Occipital lobe (tissue), 1 donor: ENCODE measurements at regions not wholly inside any gene's neighbourhood (a gene's known extent, or its start where the extent isn't known, plus 50 kb on each side); places are given as distances from the start of the nearest gene placed in this dataset.
"Not testable (repeated sequence)": the region's sequence is repeated elsewhere in the genome, so short reads cannot be mapped to it uniquely, and the experiment has no call there.

Source experiments
- DNase-seq: peaks from one replicate; lab custom pipeline; 2025; lab: John Stamatoyannopoulos, UW

DNA sequence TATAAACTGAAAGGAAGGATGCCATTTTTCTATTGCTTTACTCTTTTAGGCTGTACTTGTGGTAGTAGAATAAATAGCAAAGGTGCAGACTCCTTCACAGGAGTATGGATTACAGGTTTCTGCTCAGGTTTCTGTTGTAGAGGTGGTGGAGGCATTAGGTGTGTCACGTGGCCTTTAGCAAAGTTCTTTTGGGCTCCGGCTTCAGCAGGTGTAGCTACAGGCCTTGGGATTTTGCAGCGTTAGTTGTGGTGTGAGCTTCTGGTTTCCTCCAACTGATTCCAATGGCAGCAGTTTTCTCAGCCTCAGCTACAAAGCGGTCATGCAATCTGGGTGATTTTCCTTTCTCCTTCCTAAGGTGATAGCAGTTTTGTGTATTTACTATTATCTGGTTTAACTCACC lies 255.8 kb upstream of the GK2 start:
- DNase-seq: no peak

DNA sequence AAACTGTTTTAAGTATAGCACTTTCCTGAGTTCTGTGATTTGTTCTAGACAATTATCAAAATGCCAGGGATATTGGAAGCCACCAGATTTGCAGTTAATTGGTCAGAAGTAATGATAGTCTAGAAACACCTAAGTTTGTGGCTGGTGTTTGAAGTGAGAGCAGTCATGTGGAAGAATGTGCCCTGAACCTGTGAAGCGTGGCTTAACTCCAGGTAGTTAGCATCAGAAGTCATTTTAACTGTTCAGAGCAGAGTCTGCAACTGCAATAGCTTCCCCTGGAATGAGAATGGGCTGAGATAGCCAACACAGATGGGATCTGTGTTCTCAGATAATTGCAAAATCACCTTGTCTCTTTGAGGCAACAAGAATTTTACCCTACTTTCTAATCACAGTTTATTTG lies 255.1 kb upstream of the GK2 start:
- DNase-seq: no peak

DNA sequence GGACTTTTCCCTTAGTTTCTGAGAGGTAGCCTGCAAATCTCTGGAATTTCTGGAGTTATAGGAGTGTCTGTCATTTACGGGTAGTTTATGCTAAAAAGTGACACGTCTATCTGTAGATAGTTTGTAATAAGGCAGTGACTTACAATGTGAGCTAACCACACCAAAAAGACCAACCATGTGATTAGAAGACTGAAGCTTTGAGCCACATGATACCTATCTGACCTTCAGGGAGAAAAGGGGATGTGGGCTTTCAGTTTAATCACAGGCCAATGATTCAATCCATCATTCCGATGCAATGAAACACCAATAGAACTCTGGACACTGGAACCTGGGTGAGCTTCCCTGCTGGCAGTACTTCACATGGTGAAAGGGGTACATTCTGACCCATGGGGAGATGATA lies 254.6 kb upstream of the GK2 start:
- DNase-seq: no peak

DNA sequence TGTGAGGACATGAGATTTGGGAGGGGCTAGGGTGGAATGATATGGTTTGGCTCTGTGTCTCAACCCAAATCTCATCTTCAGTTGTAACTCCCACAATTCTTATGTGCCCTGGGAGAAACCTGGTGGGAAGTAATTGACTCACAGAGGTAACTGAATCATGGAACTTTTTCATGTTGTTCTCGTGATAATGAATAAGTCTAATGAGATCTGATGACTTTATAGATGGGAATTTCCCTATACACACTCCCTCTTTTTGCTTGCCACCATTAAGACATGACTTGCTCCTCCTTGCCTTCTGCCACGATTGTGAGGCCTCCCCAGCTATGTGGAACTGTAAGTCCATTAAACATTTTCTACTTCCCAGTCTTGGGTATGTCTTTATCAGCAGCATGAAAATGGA lies 253.2 kb upstream of the GK2 start:
- DNase-seq: no peak

DNA sequence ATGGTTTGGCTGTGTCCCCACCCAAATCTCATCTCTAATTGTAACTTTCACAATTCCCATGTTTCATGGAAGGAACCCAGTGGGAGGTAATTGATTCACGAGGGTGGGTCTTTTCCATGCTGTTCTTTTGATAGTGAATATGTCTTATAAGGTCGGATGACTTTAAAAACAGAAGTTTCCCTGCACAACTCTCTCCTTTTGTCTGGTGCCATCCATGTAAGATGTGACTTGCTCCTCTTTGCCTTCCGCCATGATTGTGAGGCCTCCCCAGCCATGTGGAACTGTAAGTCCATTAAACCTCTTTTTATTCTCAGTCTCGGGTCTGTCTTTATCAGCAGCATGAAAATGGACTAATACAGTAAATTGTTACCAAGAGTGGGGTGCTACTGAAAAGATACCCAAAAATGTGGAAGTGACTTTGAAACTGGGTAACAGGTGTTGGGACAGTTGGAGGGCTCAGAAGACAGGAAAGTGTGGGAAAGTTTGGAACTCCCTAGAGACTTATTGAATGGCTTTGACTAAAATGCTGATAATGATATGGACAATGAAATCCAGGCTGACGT lies 251.4 kb upstream of the GK2 start:
- DNase-seq: not testable (repeated sequence)

DNA sequence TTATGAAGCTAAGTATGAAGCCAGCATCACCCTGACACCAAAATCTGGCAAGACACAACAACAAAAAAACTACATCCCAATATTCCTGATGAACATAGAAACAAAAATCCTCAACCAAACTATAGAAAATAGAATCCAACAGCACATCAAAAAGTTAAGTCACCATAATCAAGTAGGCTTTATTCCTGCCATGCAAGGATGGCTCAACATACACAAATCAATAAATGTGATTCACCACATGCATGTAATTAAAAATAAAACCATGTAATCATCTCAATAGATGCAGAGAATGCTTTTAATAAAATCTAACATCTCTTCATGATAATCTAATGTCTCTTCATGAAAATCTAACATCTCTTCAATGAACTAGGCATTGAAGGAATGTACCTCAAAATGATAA lies 249.4 kb upstream of the GK2 start:
- DNase-seq: no peak

DNA sequence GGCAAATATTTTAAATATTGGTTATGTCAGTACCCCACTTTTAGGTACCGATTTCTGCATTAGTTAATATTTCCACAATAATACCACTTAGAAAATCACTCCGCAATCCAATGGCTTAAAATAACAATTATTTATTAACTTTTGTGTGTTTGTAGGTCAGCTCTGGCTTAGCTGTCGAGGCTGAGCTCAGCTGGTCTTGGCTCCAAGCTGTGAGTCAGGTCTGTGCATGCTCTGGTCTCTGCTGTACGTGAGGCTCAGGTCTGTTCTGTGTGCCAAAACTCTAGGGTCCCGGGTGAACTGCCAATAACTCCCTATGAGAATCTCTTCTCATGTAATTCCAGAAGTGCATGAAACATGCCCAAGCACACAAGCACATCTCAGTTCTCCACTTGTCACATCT lies 245.8 kb upstream of the GK2 start:
- no peak for DNase-seq

DNA sequence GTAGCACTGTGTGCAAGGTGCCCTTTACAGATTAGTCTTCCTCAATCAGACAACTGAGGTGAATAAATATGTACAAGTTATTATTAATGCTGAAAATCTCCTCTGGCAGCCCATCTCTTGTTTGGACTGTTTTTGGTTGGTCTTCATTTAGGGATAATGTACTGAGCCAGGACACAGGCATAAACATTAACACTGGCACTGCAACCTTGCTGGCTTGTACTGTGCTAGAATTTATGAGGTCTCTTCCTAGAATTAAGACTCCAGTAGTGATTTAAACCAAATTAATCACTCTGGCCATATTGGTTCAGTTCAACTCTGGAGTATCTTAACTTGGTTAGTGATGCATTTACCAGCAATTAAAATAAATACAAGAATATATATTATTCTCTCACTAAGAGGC lies 244.7 kb upstream of the GK2 start:
- no peak for DNase-seq

DNA sequence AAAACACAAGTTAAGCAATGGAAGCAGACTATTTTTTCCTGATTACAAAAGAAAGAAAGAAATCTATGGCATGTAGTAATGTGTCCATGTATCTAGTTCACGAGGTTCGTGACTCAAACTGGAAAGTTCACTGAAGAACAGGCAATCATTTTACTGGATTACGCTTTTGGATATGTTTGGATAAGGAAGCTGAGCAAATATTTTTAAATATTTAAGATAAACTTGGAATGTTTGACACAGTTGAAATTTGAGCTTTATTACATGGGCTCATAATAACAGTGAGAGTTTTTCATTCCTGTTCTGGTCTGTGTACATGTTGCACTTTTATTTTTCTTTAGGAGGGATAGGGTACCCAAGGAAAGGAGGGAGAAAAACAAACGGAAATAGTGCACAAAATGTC lies 244.2 kb upstream of the GK2 start:
- no peak for DNase-seq

DNA sequence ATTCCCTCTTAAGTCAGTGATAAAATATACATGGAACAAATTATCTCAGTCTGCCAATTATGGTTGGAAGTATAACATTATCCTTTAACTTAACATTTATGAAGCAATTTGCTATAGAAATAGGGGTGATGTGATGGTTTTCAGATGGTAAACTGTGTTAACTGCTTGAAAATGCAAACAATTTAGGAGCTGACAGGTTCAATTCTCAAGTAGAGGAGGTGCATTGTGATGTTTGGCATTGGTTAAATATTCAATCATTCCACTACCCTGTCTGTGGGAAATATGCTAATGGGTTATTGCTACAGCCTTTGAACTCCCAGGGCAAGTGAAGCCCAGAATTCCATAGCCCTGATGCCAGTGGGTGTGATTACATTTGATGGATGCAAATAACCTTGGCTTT lies 243.4 kb upstream of the GK2 start:
- DNase-seq: no peak

DNA sequence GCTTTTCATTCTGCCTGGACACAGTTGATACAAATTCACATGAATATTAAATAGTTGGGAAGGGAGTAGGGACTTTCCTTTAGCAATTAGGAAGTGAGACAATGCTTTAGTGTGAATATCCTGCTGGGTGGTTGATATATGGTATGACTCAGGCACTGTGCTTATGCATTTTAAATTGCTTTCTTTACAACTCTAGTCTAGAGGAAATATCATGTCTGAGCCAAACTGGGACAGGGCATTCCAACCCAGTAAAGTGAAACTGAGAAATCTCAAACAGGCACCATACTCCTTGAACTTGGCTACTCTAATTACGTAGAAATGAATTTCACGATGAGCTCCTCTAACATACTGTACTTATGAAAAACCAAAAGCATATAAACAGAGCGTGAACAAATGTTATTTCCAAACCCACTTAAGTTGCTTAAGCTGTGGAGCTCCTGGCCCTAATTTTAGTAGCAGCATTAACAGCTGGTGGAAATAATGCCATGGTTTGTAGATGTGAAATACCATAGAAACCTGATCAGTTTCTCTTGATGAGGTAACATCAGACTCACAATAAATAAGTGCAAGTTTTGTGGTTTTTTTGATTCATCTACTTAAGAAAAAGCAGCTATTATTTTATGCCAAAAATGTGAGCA lies 242.9 kb upstream of the GK2 start:
- no peak for DNase-seq

DNA sequence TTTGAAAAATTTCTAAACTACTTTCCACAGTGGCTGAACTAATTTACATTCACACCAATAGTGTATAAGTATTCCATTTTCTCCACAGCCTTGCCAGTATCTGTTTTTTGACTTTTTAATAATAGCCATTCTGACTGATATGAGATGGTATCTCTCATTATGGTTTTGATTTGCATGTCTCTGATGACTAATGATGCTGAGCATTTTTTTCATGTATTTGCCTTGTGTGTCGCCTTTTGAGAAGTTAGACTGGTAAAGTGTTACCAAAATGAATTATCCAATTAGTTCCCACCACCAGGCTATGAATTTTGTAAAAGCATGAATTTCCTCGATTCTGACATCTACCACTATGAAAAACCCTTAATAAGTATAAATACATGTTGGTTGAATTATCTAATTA lies 242.2 kb upstream of the GK2 start:
- no peak for DNase-seq

DNA sequence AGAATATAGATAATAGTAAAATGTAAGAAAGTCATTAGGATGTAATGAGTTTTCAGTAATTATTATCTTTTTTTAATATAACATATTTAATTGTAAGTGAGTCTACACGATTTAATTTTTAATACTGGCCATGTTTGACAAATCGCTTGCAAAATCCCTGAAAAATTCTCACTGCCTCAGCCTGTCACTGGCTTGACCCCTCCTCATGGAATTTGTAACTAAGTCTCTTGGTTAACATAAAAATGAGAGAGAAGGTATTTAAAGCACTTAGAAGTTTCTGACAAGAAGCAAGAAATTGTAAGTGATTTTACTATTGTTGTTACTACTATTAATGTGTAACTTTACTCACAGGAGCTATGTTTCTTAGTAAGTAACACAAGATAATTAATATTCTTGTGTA lies 237.9 kb upstream of the GK2 start:
- no peak for DNase-seq

DNA sequence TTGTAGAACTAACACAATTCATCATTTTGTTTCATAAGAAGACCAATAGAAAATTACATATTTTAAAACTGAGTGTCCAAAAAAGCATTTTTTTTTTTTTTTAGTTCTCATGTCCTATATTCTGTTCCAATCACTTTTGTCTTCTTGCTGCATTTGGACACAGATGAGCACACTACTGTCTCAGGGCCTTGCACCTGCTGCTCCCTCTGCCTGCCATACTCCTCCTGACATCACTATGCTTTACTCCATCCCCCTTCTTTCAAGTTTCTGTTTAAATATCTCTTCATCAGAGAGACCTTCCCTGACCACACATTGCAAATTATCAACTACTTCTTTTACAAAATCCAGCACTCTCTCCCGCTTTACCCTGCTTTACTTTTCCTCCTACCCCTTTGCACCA lies 230.7 kb upstream of the GK2 start:
- no peak for DNase-seq

DNA sequence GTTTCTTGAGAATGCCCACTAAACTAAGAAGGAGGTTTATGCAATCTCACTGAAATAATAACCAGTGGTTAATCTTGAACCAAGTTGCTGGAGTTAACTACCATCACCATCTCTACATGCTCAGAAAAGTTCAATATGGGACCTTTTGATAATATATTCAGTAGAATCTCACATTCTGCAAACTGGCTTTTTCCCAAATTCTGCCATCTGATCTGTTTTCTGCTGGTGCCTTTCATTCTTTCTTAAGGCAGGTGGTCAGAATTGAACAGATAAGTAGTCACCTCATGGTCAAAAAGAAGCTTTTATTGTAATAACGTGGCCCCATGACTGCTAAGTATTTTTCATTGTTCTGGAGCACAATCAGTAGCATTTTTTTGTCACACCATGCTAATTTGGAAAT lies 229.0 kb upstream of the GK2 start:
- no peak for DNase-seq

DNA sequence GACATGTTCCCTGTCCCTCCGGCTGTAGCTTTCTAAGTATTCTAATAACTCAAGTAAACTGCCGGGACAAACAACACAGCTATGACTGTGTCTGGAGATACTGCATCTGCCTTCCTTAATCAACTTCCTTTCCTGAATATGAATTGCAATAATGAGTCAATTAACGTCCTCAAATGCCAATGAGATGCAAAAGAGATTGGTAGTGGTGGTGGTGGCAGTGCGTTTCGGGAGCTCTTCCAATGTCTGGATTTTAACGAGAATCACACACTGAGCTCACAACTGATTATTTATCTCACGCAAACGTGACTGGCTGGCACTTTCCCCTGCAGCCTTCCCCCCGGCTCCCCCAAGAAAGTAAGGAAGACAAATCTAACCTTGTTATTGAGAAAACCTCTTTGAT lies 226.1 kb upstream of the GK2 start:
- DNase-seq: no peak

DNA sequence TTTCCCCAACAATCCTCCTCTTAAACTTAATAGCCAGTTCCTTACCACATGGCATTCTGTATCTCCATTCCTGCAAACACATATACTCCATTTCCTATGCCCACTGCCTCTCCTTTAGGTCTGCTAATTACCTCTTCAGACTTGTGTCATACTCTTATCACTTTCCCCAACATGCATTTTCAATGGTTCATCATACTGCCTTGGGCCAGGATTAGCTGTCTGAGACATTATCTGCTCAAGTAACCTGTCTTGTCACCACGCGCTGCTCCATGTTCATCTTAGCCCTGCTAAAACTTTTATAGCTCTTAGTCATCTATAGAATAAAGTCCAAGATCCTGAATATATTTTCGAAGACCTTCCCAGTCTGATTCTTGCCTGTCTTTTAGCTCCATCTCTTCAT lies 224.1 kb upstream of the GK2 start:
- DNase-seq: no peak

DNA sequence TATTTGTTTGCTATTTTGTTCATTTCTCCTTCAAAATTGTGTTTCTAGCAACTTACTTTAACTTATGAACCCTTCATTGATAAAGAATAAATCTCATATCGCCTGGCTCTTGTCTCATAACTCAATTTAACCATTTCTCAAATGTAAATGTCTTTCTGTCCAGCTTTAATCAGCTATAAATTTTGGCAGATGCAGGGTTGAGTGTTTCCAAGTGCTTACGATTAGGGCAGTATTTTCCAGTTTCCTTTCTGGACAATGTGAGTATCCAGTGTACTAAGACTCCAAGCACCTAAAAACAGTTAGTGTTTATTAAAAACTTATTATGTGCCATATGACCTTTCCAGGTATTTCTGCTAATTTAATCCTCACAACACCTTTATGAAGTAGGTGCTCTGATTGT lies 218.6 kb upstream of the GK2 start:
- no peak for DNase-seq

DNA sequence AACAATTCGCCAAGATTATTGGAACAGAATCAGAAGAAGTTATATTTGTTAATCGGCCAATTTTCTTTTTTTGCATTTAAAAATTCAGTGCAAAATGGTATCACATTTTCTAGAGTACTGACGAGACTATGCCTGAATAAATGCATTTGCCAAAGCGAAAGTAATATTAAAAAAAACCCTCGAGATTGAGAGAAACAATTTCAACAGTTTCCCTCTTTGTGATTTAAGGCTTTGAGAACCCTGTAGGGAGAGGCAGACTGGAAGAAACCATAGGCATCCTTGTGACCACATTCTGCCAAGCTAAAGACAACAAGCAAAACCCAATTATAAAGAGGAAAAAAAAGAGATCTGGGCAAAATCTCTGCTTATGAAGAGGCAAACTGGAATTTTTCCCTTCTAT lies 218.1 kb upstream of the GK2 start:
- DNase-seq: no peak

DNA sequence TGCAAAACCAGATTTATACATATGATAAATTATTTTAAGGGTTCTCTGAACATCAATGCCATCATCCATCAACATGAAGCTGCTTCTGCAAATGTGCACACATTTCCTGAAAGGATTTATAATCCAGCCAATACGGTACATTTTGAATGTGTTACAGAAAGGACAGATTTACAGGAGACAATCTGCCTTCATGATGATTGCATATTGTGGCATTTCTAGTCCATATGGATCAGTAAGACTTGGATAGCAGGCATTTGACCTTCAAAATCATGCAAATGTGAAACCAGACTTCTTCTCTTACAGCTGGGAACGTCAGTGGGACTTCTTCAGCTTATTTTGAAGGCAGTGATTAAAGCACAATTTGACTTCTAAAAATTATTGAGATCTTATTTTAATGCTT lies 217.3 kb upstream of the GK2 start:
- no peak for DNase-seq

DNA sequence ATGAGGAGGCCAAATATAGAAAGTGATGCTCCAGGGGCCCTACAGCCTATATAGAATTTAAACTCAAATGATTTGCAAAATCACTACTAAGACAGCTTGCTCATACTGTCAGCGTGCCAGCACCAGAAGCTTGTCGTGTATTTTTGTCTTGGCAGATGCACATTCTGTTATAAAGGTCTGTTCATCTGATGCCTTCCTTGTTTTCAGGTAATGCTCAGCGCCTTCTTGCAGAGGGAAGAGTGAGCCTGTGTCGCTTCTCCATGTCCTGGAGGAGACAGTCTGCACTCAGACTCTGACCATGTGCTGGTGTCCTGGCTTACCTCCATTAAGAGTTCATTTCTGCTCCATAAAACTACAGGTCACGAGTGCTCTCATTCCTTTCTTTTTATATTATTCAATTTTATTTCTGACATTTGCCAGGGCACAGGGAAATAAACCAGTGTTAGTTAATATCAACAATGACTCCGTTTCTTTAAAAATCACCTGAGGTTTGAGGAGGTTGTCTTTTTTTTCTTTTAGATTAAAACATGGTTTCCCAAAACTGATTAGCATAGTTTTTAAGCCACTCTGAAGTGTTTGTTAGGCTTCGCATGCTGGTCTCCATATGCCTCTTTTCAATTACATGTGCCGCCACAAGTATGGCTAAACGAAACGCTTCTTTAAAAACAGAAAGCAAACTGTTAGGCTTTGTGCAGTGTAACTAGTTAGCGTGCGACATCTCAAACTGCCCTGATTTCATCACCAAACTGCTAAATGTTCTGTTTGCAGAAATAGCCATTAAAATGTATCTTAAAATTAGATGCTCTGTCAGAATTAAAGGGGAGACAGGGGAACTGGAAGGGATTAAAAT lies 215.2 kb upstream of the GK2 start:
- DNase-seq: peak; percentile 14

DNA sequence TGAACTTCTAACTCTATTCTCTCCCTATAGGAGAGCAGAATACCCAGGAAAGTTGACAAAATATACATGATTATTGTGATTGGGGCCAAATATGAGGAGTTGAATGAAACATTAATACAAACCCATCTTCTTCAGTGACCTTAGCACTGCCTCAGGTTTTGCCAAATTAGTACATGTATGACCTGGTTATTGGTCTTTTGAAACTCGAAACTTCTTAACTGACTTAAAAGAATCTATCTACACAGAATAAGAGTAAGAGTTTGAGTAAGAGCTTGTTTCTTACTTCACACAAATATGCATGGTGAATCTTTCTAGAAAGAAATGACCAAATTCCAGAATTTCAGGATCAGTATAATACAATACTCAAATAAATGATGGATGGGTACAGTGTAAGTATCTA lies 213.0 kb upstream of the GK2 start:
- no peak for DNase-seq

DNA sequence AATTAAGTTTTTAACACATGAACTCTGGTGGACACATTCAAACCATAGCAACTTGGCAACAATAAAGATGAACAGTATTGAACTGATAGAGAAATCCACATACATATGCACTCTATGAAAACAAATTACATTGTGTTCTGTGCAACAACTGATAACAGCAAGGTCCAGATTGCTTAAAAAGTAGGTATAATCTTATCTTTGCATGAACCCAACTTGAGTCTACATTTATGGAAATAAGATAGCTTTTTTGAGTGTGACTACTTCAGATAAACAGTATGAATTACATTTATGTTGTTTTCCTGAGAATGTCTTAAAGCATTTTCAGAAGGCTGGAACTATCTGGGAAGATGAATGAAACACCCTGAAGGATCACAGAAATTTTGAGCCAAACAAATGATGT lies 212.6 kb upstream of the GK2 start:
- DNase-seq: no peak
